Panc1 (cell line): ENCODE measurements at regions not wholly inside any gene's neighbourhood (a gene's known extent, or its start where the extent isn't known, plus 50 kb on each side); places are given as distances from the start of the nearest gene placed in this dataset.
"Not testable (repeated sequence)": the region's sequence is repeated elsewhere in the genome, so short reads cannot be mapped to it uniquely, and the experiment has no call there.

Experiments
- ATAC-seq: fragments of 200-7000 bp; cut with Tn5 transposase; 2 replicates; pipeline ENCODE4 v1.9.1; 2020; ENCODE audit warnings: mild to moderate bottlenecking, moderate library complexity
- BruUV-seq: library from RNA; stranded (reverse); fragments of 400-500 nt; replicated peaks from 2 replicates; lab custom pipeline; 2021; lab: Mats Ljungman, UMichigan
- CTCF ChIA-PET: fragments of 300-600 bp; sonication (Branson Sonifier 250); formaldehyde crosslinking; loops from one replicate; lab custom pipeline; 2022; ENCODE audit warnings: antibody characterized with exemption; lab: Charles Lee
- POLR2A ChIA-PET: fragments of 300-600 bp; sonication (Branson Sonifier 250); formaldehyde crosslinking; loops from one replicate; lab custom pipeline; 2022; ENCODE audit warnings: antibody characterized with exemption; lab: Charles Lee
- DNase-seq: peaks from one replicate; pipeline ENCODE4 v3.0.0-alpha.2; 2010; ENCODE audit warnings: low read depth, low spot score
- H3K27ac ChIP-seq: 2 replicates; pipeline ENCODE4 v1.5.1; 2011; ENCODE audit warnings: mild to moderate bottlenecking, low read length, inconsistent platforms
- H3K27me3 ChIP-seq: fragments of 200-500 bp; sonication (Bioruptor generic); 2 replicates; pipeline ENCODE4 v1.6.0; 2014; ENCODE audit warnings: low read length, inconsistent platforms; ENCODE audit not compliant: control insufficient read depth, insufficient read depth
- H3K36me3 ChIP-seq: fragments of 200-500 bp; sonication (Bioruptor generic); 2 replicates; pipeline ENCODE4 v1.5.1; 2014; ENCODE audit warnings: inconsistent platforms, mild to moderate bottlenecking, low read length, moderate library complexity; ENCODE audit not compliant: control insufficient read depth, insufficient read depth
- H3K4me1 ChIP-seq: 2 replicates; pipeline ENCODE4 v1.5.1; 2011; ENCODE audit warnings: inconsistent platforms, mild to moderate bottlenecking, low read length, moderate library complexity; ENCODE audit not compliant: control insufficient read depth, insufficient read depth
- H3K4me3 ChIP-seq, 2 experiments: 2 replicates each; pipeline ENCODE4 v1.5.1; 2011 to 2012; ENCODE audit warnings: low read depth in 2 of 2, low read length in 2 of 2, mild to moderate bottlenecking in 2 of 2, inconsistent platforms in 1 of 2, moderate library complexity in 1 of 2
- H3K9me3 ChIP-seq: fragments of 200-500 bp; sonication (Bioruptor generic); 2 replicates; pipeline ENCODE4 v1.5.1; 2014; ENCODE audit warnings: low read depth, mild to moderate bottlenecking, inconsistent platforms, low read length, moderate library complexity; ENCODE audit not compliant: control insufficient read depth, insufficient read depth
- CTCF ChIP-seq: fragments of 450-650 bp; IDR thresholded peaks from 2 replicates; pipeline ENCODE4 v1.5.1; 2017; ENCODE audit warnings: mild to moderate bottlenecking
- POLR2AphosphoS5 ChIP-seq: IDR thresholded peaks from 2 replicates; pipeline ENCODE4 v1.6.1; 2012; ENCODE audit warnings: mild to moderate bottlenecking, low read depth, low read length, moderate library complexity
- REST ChIP-seq, 2 experiments: IDR thresholded peaks; 2 replicates each; pipeline ENCODE4 v1.6.1; 2011 to 2012; ENCODE audit warnings: low read depth in 2 of 2, control low read depth in 1 of 2, low read length in 1 of 2, mild to moderate bottlenecking in 1 of 2, moderate library complexity in 1 of 2; ENCODE audit not compliant: insufficient read depth in 1 of 2
- SIN3A ChIP-seq: IDR thresholded peaks from 2 replicates; pipeline ENCODE4 v1.6.1; 2012; ENCODE audit warnings: low read depth, mild to moderate bottlenecking, low read length, moderate library complexity, borderline replicate concordance; ENCODE audit not compliant: insufficient read depth
- TCF7L2 ChIP-seq: IDR thresholded peaks from 2 replicates; pipeline ENCODE4 v1.6.1; 2011; ENCODE audit warnings: mild to moderate bottlenecking, low read depth, low read length, inconsistent platforms
- in situ Hi-C: cut with HindIII; loops from 2 replicates; pipeline ENCODE4 v1.10.0; 2016; ENCODE audit warnings: low sequenced_read_pairs, low pct_unique_long_range_greater_than_20kb
- intact Hi-C: fragments of 100-400 bp; cut with micrococcal nuclease; formaldehyde crosslinking; loops from one replicate; pipeline ENCODE4 v1.10.0; 2022; ENCODE audit not compliant: unreplicated experiment

DNA sequence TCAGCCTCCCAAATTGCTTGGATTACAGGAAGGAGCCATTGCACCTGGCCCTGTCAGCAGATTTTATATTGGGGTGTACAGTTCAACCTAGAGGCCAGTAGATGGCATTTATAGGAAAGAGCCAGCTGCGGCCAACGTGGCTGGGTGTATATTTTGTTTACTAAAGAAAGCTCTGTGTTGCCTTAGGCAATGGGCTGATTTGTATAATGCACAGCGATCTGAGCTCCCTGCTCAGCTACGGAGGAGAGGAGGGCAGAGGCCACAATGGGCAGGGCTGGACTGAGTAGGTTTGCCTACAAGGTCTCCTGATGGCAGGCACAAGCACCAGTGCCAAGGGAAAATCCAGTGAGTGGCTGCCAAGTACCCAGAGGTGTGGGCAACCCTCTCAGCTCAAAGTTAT is 282.4 kb downstream of the ARPP21 start:
- no TSS peak for BruUV-seq
- ChIA-PET POLR2A (no interaction called here), CTCF (no interaction called here)
- Histone ChIP-seq H3K4me3 (no peak overlapping the region), H3K36me3 (no peaks in the 10 kb centered on the region), H3K27me3 (no peaks in the 10 kb centered on the region), H3K9me3 (no peaks in the 10 kb centered on the region), H3K27ac (no peak overlapping the region), H3K4me1 (no peaks in the 10 kb centered on the region)
- in situ Hi-C loops (no loop called here), intact Hi-C loops (no loop called here)
- TF ChIP-seq CTCF: no peak
- no peak for TF ChIP-seq POLR2AphosphoS5
- TF ChIP-seq TCF7L2: no peak
- TF ChIP-seq REST (IDR thresholded peaks at IDR 0.05; ENCODE audit: insufficient read depth in 1 of 2, low read depth in 2 of 2, low read length in 1 of 2): no peak
- no peak for TF ChIP-seq SIN3A
- no peak for DNase-seq
- ATAC-seq: no peak

DNA sequence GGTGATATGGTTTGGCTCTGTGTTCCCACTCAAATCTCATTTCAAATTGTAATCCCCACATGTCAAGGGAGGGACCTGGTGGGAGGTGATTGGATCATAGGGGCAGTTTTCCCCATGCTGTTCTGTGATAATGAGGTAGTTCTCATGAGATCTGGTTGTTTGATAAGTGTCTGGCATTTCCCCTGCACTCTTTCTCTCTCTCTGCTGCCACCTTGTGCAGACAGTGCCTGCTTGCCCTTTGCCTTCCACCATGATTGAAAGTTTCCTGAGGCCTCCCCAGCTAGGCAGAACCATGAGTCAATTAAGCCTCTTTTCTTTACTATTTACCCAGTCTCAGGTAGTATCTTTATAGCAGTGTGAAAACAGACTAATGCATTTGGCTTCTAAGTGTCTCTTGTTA is 284.7 kb downstream of the ARPP21 start:
- BruUV-seq, H3K4me1 ChIP-seq, CTCF ChIA-PET, H3K27ac ChIP-seq, H3K9me3 ChIP-seq, H3K27me3 ChIP-seq, intact Hi-C loops, DNase-seq, ATAC-seq, H3K4me3 ChIP-seq, in situ Hi-C loops, H3K36me3 ChIP-seq, POLR2A ChIA-PET: not testable (repeated sequence)
- TF ChIP-seq CTCF: peak; percentile 52

DNA sequence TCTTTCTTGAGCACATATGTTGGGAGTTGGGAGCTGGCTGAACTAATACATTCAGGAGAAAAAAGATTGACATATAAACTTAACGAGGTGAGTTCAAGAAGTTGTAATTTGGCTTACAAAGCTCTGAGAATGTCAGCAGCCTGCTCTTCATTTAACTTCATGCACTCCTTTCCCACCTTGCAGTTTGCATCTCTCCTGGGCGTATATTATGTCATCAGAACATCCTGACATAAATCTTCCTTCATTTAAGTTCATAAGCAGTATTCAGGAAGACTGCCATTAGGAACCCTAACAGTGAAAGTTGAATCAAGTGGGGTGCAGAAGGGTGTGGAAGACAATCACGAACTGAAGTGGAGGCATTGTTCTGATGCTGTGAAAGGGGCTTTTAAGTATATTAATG is 288.1 kb downstream of the ARPP21 start:
- in situ Hi-C loops: no loop called here
- H3K9me3 ChIP-seq: no peaks in the 10 kb centered on the region
- no peak for ATAC-seq
- POLR2A ChIA-PET: no interaction called here
- no peaks in the 10 kb centered on the region for H3K27me3 ChIP-seq
- no peaks in the 10 kb centered on the region for H3K36me3 ChIP-seq
- CTCF ChIA-PET: no interaction called here
- no peak overlapping the region for H3K4me3 ChIP-seq
- no peaks in the 10 kb centered on the region for H3K4me1 ChIP-seq
- TF ChIP-seq CTCF (no peak), POLR2AphosphoS5 (no peak), TCF7L2 (no peak), SIN3A (no peak), REST (IDR thresholded peaks at IDR 0.05; ENCODE audit: insufficient read depth in 1 of 2, low read depth in 2 of 2, low read length in 1 of 2) (no peak)
- DNase-seq: no peak
- no peak overlapping the region for H3K27ac ChIP-seq
- intact Hi-C loops: no loop called here
- BruUV-seq: no TSS peak
